Astrocyte (in vitro differentiated cells and primary cell): ENCODE measurements at regions not wholly inside any gene's neighbourhood (a gene's known extent, or its start where the extent isn't known, plus 50 kb on each side); places are given as distances from the start of the nearest gene placed in this dataset.

Experiments used
- DNase-seq: peaks from one replicate; pipeline ENCODE4 v3.0.0-alpha.2; 2010; ENCODE audit warnings: low read depth
- FAIRE-seq: peaks from 2 replicates; lab custom pipeline; 2011; peaks lifted over from hg19 to GRCh38; lab: Jason Lieb, UNC
- H2AFZ ChIP-seq: 2 replicates; pipeline ENCODE4 v1.6.0; 2012; ENCODE audit warnings: low read depth, low read length, inconsistent platforms
- H3K27ac ChIP-seq: 2 replicates; pipeline ENCODE4 v1.5.1; 2011; ENCODE audit warnings: low read depth, low read length, inconsistent platforms
- H3K27me3 ChIP-seq: 2 replicates; pipeline ENCODE4 v1.6.0; 2011; ENCODE audit warnings: low read length, inconsistent platforms; ENCODE audit not compliant: insufficient read depth
- H3K36me3 ChIP-seq: 2 replicates; pipeline ENCODE4 v1.5.1; 2011; ENCODE audit warnings: low read length, inconsistent platforms; ENCODE audit not compliant: insufficient read depth
- H3K4me1 ChIP-seq: 2 replicates; pipeline ENCODE4 v1.5.1; 2011; ENCODE audit warnings: low read length, inconsistent platforms; ENCODE audit not compliant: insufficient read depth
- H3K4me2 ChIP-seq: 2 replicates; pipeline ENCODE4 v1.6.0; 2012; ENCODE audit warnings: low read length, inconsistent platforms
- H3K4me3 ChIP-seq: 2 replicates; pipeline ENCODE4 v1.5.1; 2011; ENCODE audit warnings: low read depth, mild to moderate bottlenecking, low read length, inconsistent platforms; ENCODE audit not compliant: insufficient read depth
- H3K79me2 ChIP-seq: 2 replicates; pipeline ENCODE4 v1.6.0; 2012; ENCODE audit warnings: mild to moderate bottlenecking, low read length, inconsistent platforms; ENCODE audit not compliant: insufficient read depth
- H3K9ac ChIP-seq: 2 replicates; pipeline ENCODE4 v1.6.0; 2012; ENCODE audit warnings: mild to moderate bottlenecking, low read length, inconsistent platforms
- H3K9me3 ChIP-seq: 2 replicates; pipeline ENCODE4 v1.5.1; 2012; ENCODE audit warnings: low read depth, mild to moderate bottlenecking, low read length, inconsistent platforms; ENCODE audit not compliant: insufficient read depth
- H4K20me1 ChIP-seq: 2 replicates; pipeline ENCODE4 v1.6.0; 2012; ENCODE audit warnings: low read length, inconsistent platforms; ENCODE audit not compliant: insufficient read depth
- H3K27ac Mint-ChIP-seq: one replicate; pipeline ENCODE4 v1.8.0; 2021; ENCODE audit warnings: mild to moderate bottlenecking, mixed read lengths; ENCODE audit not compliant: unreplicated experiment
- H3K27me3 Mint-ChIP-seq: one replicate; pipeline ENCODE4 v1.8.0; 2021; ENCODE audit warnings: low read depth, mixed read lengths; ENCODE audit not compliant: unreplicated experiment
- H3K36me3 Mint-ChIP-seq: one replicate; pipeline ENCODE4 v1.8.0; 2021; ENCODE audit warnings: low read depth, mixed read lengths; ENCODE audit not compliant: unreplicated experiment
- H3K4me1 Mint-ChIP-seq: one replicate; pipeline ENCODE4 v1.8.0; 2021; ENCODE audit warnings: low read depth, mixed read lengths; ENCODE audit not compliant: unreplicated experiment
- H3K4me3 Mint-ChIP-seq: one replicate; pipeline ENCODE4 v1.8.0; 2021; ENCODE audit warnings: mild to moderate bottlenecking, moderate library complexity, mixed read lengths; ENCODE audit not compliant: unreplicated experiment
- H3K9me3 Mint-ChIP-seq: one replicate; pipeline ENCODE4 v1.8.0; 2021; ENCODE audit warnings: mild to moderate bottlenecking, mixed read lengths; ENCODE audit not compliant: unreplicated experiment
- CTCF ChIP-seq: IDR thresholded peaks from 2 replicates; pipeline ENCODE4 v1.5.1; 2011; ENCODE audit warnings: low read depth, mild to moderate bottlenecking, inconsistent platforms, low read length, moderate library complexity; ENCODE audit not compliant: insufficient read depth
- EZH2 ChIP-seq: IDR thresholded peaks from 2 replicates; pipeline ENCODE4 v1.6.1; 2012; ENCODE audit warnings: mild to moderate bottlenecking, low read length, inconsistent platforms; ENCODE audit not compliant: insufficient read depth

DNA sequence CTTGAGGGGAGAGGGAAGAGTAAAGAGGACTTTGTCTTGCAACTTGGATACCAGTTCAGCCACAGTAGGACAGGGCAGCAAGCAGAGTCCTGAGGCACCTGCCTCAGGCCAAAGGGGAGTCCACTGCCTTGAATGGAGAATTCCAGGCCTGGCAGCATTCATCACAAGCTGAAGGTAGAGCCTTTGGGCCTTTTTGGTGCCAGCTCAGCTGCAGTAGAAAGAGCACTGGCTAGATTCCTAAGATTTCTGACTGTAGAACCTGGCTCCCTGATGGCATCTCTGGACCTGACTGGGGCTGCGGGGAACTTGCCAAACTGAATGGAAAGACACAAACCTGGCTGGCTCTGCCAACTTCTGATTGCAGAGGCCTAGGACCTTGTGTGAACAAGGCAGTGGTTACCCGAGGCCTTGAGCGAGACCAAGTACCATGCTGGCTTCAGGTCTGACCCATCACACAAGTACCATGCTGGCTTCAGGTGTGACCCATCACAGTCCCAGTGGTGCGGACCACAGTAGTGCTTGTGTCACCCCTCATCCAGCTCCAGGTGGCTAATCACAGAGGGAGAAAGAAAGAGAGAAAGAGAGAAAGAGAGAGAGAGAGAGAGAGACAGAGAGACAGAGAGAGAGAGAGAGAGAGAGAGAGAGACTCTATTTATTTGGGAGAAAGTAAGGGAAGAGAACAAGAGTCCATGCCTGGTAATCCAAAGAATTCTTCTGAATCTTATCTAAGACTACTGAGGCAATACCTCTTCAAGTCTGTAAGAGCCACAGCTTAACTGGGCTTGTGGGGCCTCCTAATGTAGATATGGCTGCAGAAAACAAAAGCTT lies 137.6 kb upstream of the SPIN4 start:
- no peaks in the 10 kb centered on the region for H3K36me3 ChIP-seq
- H3K79me2 ChIP-seq = no peaks in the 10 kb centered on the region
- Mint-ChIP-seq H3K27ac (no peak overlapping the region), H3K4me1 (peaks cover 3% of the 10 kb centered on the region), H3K36me3 (peaks cover 3% of the 10 kb centered on the region), H3K27me3 (no peaks in the 10 kb centered on the region), H3K9me3 (peaks cover 3% of the 10 kb centered on the region), H3K4me3 (no peak overlapping the region)
- no peaks in the 10 kb centered on the region for H3K27me3 ChIP-seq
- H3K4me1 ChIP-seq = no peaks in the 10 kb centered on the region
- no peak overlapping the region for H3K27ac ChIP-seq
- no peak for TF ChIP-seq CTCF
- TF ChIP-seq EZH2 = no peak
- H2AFZ ChIP-seq = no peak overlapping the region
- FAIRE-seq (peak; percentile 56), DNase-seq (no peak)
- no peak overlapping the region for H3K4me3 ChIP-seq
- H4K20me1 ChIP-seq = peaks cover 3% of the 10 kb centered on the region
- H3K9ac ChIP-seq = no peak overlapping the region
- no peaks in the 10 kb centered on the region for H3K9me3 ChIP-seq
- no peak overlapping the region for H3K4me2 ChIP-seq

DNA sequence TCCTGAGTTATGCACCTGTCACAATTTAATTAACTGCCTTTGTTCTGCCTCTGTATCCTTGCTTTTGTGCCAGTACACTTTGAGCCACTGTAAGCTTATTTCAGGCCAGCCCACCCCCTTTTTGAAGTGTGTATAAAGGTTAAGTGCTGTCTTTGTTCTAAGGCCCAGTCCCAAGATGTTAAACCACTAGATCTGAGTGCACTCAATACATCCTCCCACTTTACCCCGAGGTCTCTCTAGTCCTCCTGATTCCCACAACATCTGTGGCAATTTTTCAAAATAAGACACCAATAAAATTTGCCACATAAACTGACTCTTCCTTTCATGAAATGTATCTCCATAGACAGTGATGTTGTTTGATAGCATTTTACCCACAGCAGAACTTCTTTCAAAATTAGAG lies 124.1 kb upstream of the SPIN4 start:
- Histone ChIP-seq H3K4me3 (no peak overlapping the region), H3K36me3 (no peaks in the 10 kb centered on the region), H3K79me2 (no peaks in the 10 kb centered on the region), H3K9ac (no peak overlapping the region), H3K9me3 (peaks cover 3% of the 10 kb centered on the region), H3K27me3 (no peaks in the 10 kb centered on the region), H3K4me1 (no peaks in the 10 kb centered on the region), H3K27ac (no peak overlapping the region), H4K20me1 (no peaks in the 10 kb centered on the region), H2AFZ (no peak overlapping the region), H3K4me2 (no peak overlapping the region)
- Mint-ChIP-seq H3K4me1 (no peaks in the 10 kb centered on the region), H3K27me3 (no peaks in the 10 kb centered on the region), H3K36me3 (peaks cover 17% of the 10 kb centered on the region), H3K27ac (no peak overlapping the region), H3K4me3 (no peak overlapping the region), H3K9me3 (peaks cover 9% of the 10 kb centered on the region)
- FAIRE-seq (peak; percentile 73), DNase-seq (no peak)
- TF ChIP-seq CTCF = no peak
- no peak for TF ChIP-seq EZH2

GRCh38 chrX:63471004-63471403 lies 119.9 kb upstream of the SPIN4 start:
- TF ChIP-seq CTCF (no peak), EZH2 (no peak)
- Mint-ChIP-seq H3K27me3 (no peaks in the 10 kb centered on the region), H3K36me3 (peaks cover 7% of the 10 kb centered on the region), H3K27ac (no peak overlapping the region), H3K4me3 (no peak overlapping the region), H3K4me1 (no peaks in the 10 kb centered on the region), H3K9me3 (peaks cover 9% of the 10 kb centered on the region)
- Histone ChIP-seq H3K9me3 (peaks cover 3% of the 10 kb centered on the region), H3K27ac (no peak overlapping the region), H3K27me3 (no peaks in the 10 kb centered on the region), H2AFZ (no peak overlapping the region), H4K20me1 (no peaks in the 10 kb centered on the region), H3K4me3 (no peak overlapping the region), H3K36me3 (no peaks in the 10 kb centered on the region), H3K79me2 (no peaks in the 10 kb centered on the region), H3K4me2 (no peak overlapping the region), H3K9ac (no peak overlapping the region), H3K4me1 (no peaks in the 10 kb centered on the region)
- DNase-seq = no peak
- FAIRE-seq = no peak
